Pancreas (tissue), 10 donors: ENCODE measurements at regions not wholly inside any gene's neighbourhood (a gene's known extent, or its start where the extent isn't known, plus 50 kb on each side); places are given as distances from the start of the nearest gene placed in this dataset.

Experiments
- ATAC-seq, 4 donors: fragments of 200-7000 bp; cut with Tn5 transposase; one replicate each; pipeline versions ENCODE4 v1.8.0 to v1.9.1; 2020; ENCODE audit warnings: mild to moderate bottlenecking in 4 of 4, moderate library complexity in 4 of 4
- DNase-seq, 6 donors: peaks; one replicate each; pipeline ENCODE4 v3.0.0-alpha.2; 2020
- FAIRE-seq: peaks from 2 replicates; lab custom pipeline; 2012; peaks lifted over from hg19 to GRCh38; lab: Jason Lieb, UNC
- H3K27ac ChIP-seq, 4 donors: fragments of 200-600 bp; sonication (generic); 1 replicate in 3 of 4; 2 replicates in 1 of 4; pipeline versions ENCODE4 v1.5.0 to v1.8.0; 2020
- H3K27me3 ChIP-seq, 4 donors: fragments of 200-600 bp; one replicate each; pipeline ENCODE4 v1.8.0; 2021
- H3K36me3 ChIP-seq, 3 donors: fragments of 200-600 bp; sonication (generic) in 1 of 3; one replicate each; pipeline versions ENCODE4 v1.5.0 to v1.8.0; 2020 to 2021
- H3K4me1 ChIP-seq, 3 donors: fragments of 200-600 bp; one replicate each; pipeline ENCODE4 v1.8.0; 2021
- H3K4me3 ChIP-seq, 4 donors: fragments of 200-600 bp; sonication (generic) in 2 of 4; one replicate each; pipeline versions ENCODE4 v1.5.0 to v1.8.0; 2020 to 2021
- H3K9me3 ChIP-seq, 4 donors: fragments of 200-600 bp; one replicate each; pipeline ENCODE4 v1.8.0; 2021
- CTCF ChIP-seq, 4 donors: fragments of 200-600 bp; sonication (generic) in 3 of 4; IDR thresholded peaks; one replicate each; pipeline versions ENCODE4 v1.5.0 to v1.8.0; 2021; ENCODE audit warnings: antibody characterized with exemption in 4 of 4
- WGBS, 2 donors: extraction: QIAGEN DNeasy Blood & Tissue Kit; methylation state at CpG; one replicate each; pipeline ENCODE4 v1.1.7; 2013; 5-methylcytosine and 5-hydroxymethylcytosine counted together
- intact Hi-C, 3 donors: fragments of 100-400 bp; cut with DNase I; formaldehyde crosslinking; loops; one replicate each; pipeline versions ENCODE4 v1.11.1 to v1.14.2; 2022
- donor health status: healthy with polysubstance abuse.
- donor health status: DM: no; HTN: no; CAD: no; lungs with moderate emphysema.
- donor health status: DM: no; HTN: no; CAD: no.
- donor health status: control.
- donor health status: control.
- donor health status: Bipolar disorder and iron deficiency.
- donor health status: DM: yes; HTN: yes; CAD: no.
- donor health status: DM: no; HTN: no; CAD: no.
- donor health status: DM: no; HTN: no; CAD: no.
- donor health status: DM: yes; HTN: yes; CAD: no.

GRCh38 chr3:168583977-168584376 lies 488.3 kb upstream of the GOLIM4 start:
- no peaks in the 10 kb centered on the region for H3K9me3 ChIP-seq
- no peak for TF ChIP-seq CTCF (IDR thresholded peaks at IDR 0.05)
- intact Hi-C loops, result no loop called here
- no peaks in the 10 kb centered on the region for H3K27me3 ChIP-seq
- peaks cover 0 to 7% (median 0%) of the 10 kb centered on the region in 3 donors for H3K4me1 ChIP-seq
- ATAC-seq, result no peak
- H3K4me3 ChIP-seq, result no peak overlapping the region
- no peak for DNase-seq
- 74 to 85% methylated on average over 3 of the region's 3 CpGs for WGBS, 2 donors
- H3K36me3 ChIP-seq, result no peaks in the 10 kb centered on the region
- H3K27ac ChIP-seq, result no peak overlapping the region
- FAIRE-seq, result no peak

GRCh38 chr3:168582503-168582902 lies 486.8 kb upstream of the GOLIM4 start:
- intact Hi-C loops, result no loop called here
- no peaks in the 10 kb centered on the region for H3K27me3 ChIP-seq
- no peak for ATAC-seq
- DNase-seq, result no peak
- TF ChIP-seq CTCF (IDR thresholded peaks at IDR 0.05), result no peak
- FAIRE-seq, result no peak
- H3K4me3 ChIP-seq, result no peak overlapping the region
- H3K9me3 ChIP-seq, result no peaks in the 10 kb centered on the region
- H3K4me1 ChIP-seq, result peaks cover 0 to 7% (median 0%) of the 10 kb centered on the region in 3 donors
- H3K27ac ChIP-seq, result no peak overlapping the region
- no peaks in the 10 kb centered on the region for H3K36me3 ChIP-seq

GRCh38 chr3:168581771-168582225 lies 486.1 kb upstream of the GOLIM4 start:
- H3K4me1 ChIP-seq, result peaks cover 0 to 7% (median 0%) of the 10 kb centered on the region in 3 donors
- H3K27me3 ChIP-seq, result no peaks in the 10 kb centered on the region
- no peaks in the 10 kb centered on the region for H3K36me3 ChIP-seq
- ATAC-seq (peak in 2 of 4 donors; percentile 38 to 64), FAIRE-seq (no peak), DNase-seq (no peak)
- intact Hi-C loops, result no loop called here
- TF ChIP-seq CTCF (IDR thresholded peaks at IDR 0.05), result no peak
- WGBS, 2 donors, result 8 to 12% methylated on average over 2 of the region's 2 CpGs
- H3K4me3 ChIP-seq, result no peak overlapping the region
- no peaks in the 10 kb centered on the region for H3K9me3 ChIP-seq
- no peak overlapping the region for H3K27ac ChIP-seq

- FAIRE-seq (no peak), DNase-seq (no peak), ATAC-seq (no peak)
- no peaks in the 10 kb centered on the region for H3K9me3 ChIP-seq
- H3K4me1 ChIP-seq, result peaks cover 0 to 7% (median 0%) of the 10 kb centered on the region in 3 donors
- 58 to 84% methylated on average over 1 of the region's 1 CpG for WGBS, 2 donors
- intact Hi-C loops, result no loop called here
- H3K4me3 ChIP-seq, result no peak overlapping the region
- no peaks in the 10 kb centered on the region for H3K36me3 ChIP-seq
- H3K27me3 ChIP-seq, result no peaks in the 10 kb centered on the region
- no peak for TF ChIP-seq CTCF (IDR thresholded peaks at IDR 0.05)
- no peak overlapping the region for H3K27ac ChIP-seq
Observed at GRCh38 chr3:168579010-168579409, 483.3 kb upstream of the GOLIM4 start.

- no peak overlapping the region for H3K4me3 ChIP-seq
- H3K4me1 ChIP-seq, result no peaks in the 10 kb centered on the region
- no peak overlapping the region for H3K27ac ChIP-seq
- no peaks in the 10 kb centered on the region for H3K9me3 ChIP-seq
- no peaks in the 10 kb centered on the region for H3K27me3 ChIP-seq
- no peaks in the 10 kb centered on the region for H3K36me3 ChIP-seq
- no peak for DNase-seq
- FAIRE-seq, result no peak
- WGBS, 2 donors, result 46 to 54% methylated on average over 2 of the region's 2 CpGs
- intact Hi-C loops, result no loop called here
- ATAC-seq, result peak in 1 of 4 donors; percentile 23
- TF ChIP-seq CTCF (IDR thresholded peaks at IDR 0.05), result no peak
Observed at GRCh38 chr3:168575750-168576149, 480.0 kb upstream of the GOLIM4 start.
